ENCODE measurements at regions not wholly inside any gene's neighbourhood (a gene's known extent, or its start where the extent isn't known, plus 50 kb on each side); places are given as distances from the start of the nearest gene placed in this dataset.

- TF ChIP-seq, protein P1, sequence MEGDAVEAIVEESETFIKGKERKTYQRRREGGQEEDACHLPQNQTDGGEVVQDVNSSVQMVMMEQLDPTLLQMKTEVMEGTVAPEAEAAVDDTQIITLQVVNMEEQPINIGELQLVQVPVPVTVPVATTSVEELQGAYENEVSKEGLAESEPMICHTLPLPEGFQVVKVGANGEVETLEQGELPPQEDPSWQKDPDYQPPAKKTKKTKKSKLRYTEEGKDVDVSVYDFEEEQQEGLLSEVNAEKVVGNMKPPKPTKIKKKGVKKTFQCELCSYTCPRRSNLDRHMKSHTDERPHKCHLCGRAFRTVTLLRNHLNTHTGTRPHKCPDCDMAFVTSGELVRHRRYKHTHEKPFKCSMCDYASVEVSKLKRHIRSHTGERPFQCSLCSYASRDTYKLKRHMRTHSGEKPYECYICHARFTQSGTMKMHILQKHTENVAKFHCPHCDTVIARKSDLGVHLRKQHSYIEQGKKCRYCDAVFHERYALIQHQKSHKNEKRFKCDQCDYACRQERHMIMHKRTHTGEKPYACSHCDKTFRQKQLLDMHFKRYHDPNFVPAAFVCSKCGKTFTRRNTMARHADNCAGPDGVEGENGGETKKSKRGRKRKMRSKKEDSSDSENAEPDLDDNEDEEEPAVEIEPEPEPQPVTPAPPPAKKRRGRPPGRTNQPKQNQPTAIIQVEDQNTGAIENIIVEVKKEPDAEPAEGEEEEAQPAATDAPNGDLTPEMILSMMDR (IDR thresholded peaks at IDR 0.05; ENCODE audit: low read depth, low read length, poor library complexity, severe bottlenecking) = no peak
- TF ChIP-seq EZH2phosphoT487 (IDR thresholded peaks at IDR 0.05; ENCODE audit: borderline replicate concordance, low read length) = no peak
These were observed 796.5 kb upstream of the ARRDC3 start for GRCh38 chr5:92179651-92180050.

Data from DOHH2 (cell line).